CD14-positive monocyte (primary cell): ENCODE measurements at regions not wholly inside any gene's neighbourhood (a gene's known extent, or its start where the extent isn't known, plus 50 kb on each side); places are given as distances from the start of the nearest gene placed in this dataset.

Experiments
- DNase-seq, 3 donors: peaks; one replicate each; pipeline ENCODE4 v3.0.0-alpha.2; 2011 to 2022
- H2AFZ ChIP-seq: 2 replicates; pipeline ENCODE4 v1.6.0; 2012; ENCODE audit warnings: mild to moderate bottlenecking, low read depth, low read length, inconsistent platforms; ENCODE audit not compliant: insufficient read depth, poor library complexity, severe bottlenecking
- H3K27ac ChIP-seq, 2 donors: 1 replicate in 1 of 2; 2 replicates in 1 of 2; pipeline ENCODE4 v1.5.1; 2012 to 2013; ENCODE audit warnings: low read length in 2 of 2, control low read depth in 1 of 2, inconsistent platforms in 1 of 2, low read depth in 1 of 2, mild to moderate bottlenecking in 1 of 2
- H3K27me3 ChIP-seq, 2 donors: one replicate each; pipeline versions ENCODE4 v1.6.0 to v1.6.1; 2011 to 2013; ENCODE audit warnings: low read length in 2 of 2; ENCODE audit not compliant: control insufficient read depth in 2 of 2, insufficient read depth in 2 of 2
- H3K36me3 ChIP-seq, 2 donors: replicated peaks in 1 of 2; 1 replicate in 1 of 2; 2 replicates in 1 of 2; pipeline versions ENCODE4 v1.5.1 to v1.6.1; 2012 to 2013; ENCODE audit warnings: low read length in 2 of 2, control low read depth in 1 of 2, inconsistent platforms in 1 of 2, mild to moderate bottlenecking in 1 of 2; ENCODE audit not compliant: insufficient read depth in 2 of 2, control insufficient read depth in 1 of 2
- H3K4me1 ChIP-seq, 2 donors: 1 replicate in 1 of 2; 2 replicates in 1 of 2; pipeline versions ENCODE4 v1.5.1 to v1.6.1; 2012 to 2013; ENCODE audit warnings: low read length in 2 of 2, control low read depth in 1 of 2, inconsistent platforms in 1 of 2, mild to moderate bottlenecking in 1 of 2, moderate library complexity in 1 of 2; ENCODE audit not compliant: insufficient read depth in 2 of 2, control insufficient read depth in 1 of 2
- H3K4me2 ChIP-seq: replicated peaks from 2 replicates; pipeline ENCODE3; 2012; ENCODE audit warnings: low read length, moderate library complexity, mild to moderate bottlenecking; ENCODE audit not compliant: poor library complexity, severe bottlenecking; ENCODE audit errors: extremely low read depth
- H3K4me3 ChIP-seq, 3 experiments: fragments of 200-600 bp in 1 of 3; sonication (generic) in 1 of 3; replicated peaks in 1 of 3; 1 replicate in 2 of 3; 2 replicates in 1 of 3; pipeline ENCODE4 v1.5.1; 2011 to 2013; ENCODE audit warnings: low read length in 3 of 3, mild to moderate bottlenecking in 3 of 3, control low read depth in 2 of 3, low read depth in 2 of 3, inconsistent platforms in 1 of 3, moderate library complexity in 1 of 3
- H3K79me2 ChIP-seq: 2 replicates; pipeline ENCODE4 v1.6.0; 2012; ENCODE audit warnings: mild to moderate bottlenecking, control low read depth, inconsistent platforms, low read length, moderate library complexity; ENCODE audit not compliant: insufficient read depth
- H3K9ac ChIP-seq: 2 replicates; pipeline ENCODE4 v1.6.0; 2017; ENCODE audit warnings: low read length, mild to moderate bottlenecking; ENCODE audit not compliant: insufficient read depth, poor library complexity, severe bottlenecking
- H3K9me3 ChIP-seq, 2 donors: replicated peaks in 1 of 2; 1 replicate in 1 of 2; 2 replicates in 1 of 2; pipeline versions ENCODE4 v1.5.1 to v1.6.1; 2012 to 2013; ENCODE audit warnings: low read length in 2 of 2, control low read depth in 1 of 2; ENCODE audit not compliant: control insufficient read depth in 1 of 2, insufficient read depth in 1 of 2
- H4K20me1 ChIP-seq: 2 replicates; pipeline ENCODE4 v1.6.0; 2012; ENCODE audit warnings: mild to moderate bottlenecking, low read length, control low read depth, moderate library complexity; ENCODE audit not compliant: insufficient read depth
- H3K27ac Mint-ChIP-seq, 7 donors: one replicate each; pipeline ENCODE4 v1.8.0; 2020; ENCODE audit warnings: mild to moderate bottlenecking in 7 of 7, mixed read lengths in 7 of 7, moderate library complexity in 6 of 7, inconsistent platforms in 2 of 7
- H3K27me3 Mint-ChIP-seq, 3 donors: one replicate each; pipeline ENCODE4 v1.8.0; 2021 to 2022; ENCODE audit warnings: low read depth in 3 of 3, mild to moderate bottlenecking in 3 of 3, mixed read lengths in 3 of 3, moderate library complexity in 3 of 3, inconsistent platforms in 1 of 3
- H3K36me3 Mint-ChIP-seq, 2 donors: one replicate each; pipeline ENCODE4 v1.8.0; 2020; ENCODE audit warnings: mixed read lengths in 2 of 2, inconsistent platforms in 1 of 2, mild to moderate bottlenecking in 1 of 2
- H3K4me1 Mint-ChIP-seq: one replicate; pipeline ENCODE4 v1.8.0; 2020; ENCODE audit warnings: mild to moderate bottlenecking, mixed read lengths
- H3K4me3 Mint-ChIP-seq, 2 donors: one replicate each; pipeline ENCODE4 v1.8.0; 2020; ENCODE audit warnings: mild to moderate bottlenecking in 2 of 2, mixed read lengths in 2 of 2, moderate library complexity in 1 of 2
- H3K9me3 Mint-ChIP-seq, 7 donors: one replicate each; pipeline ENCODE4 v1.8.0; 2020 to 2022; ENCODE audit warnings: mixed read lengths in 7 of 7, mild to moderate bottlenecking in 6 of 7, moderate library complexity in 6 of 7, inconsistent platforms in 2 of 7
- WGBS: methylation state at CpG from one replicate; pipeline ENCODE4 v1.1.5; 2013; ENCODE audit warnings: missing lambda C conversion rate; ENCODE audit not compliant: insufficient coverage; 5-methylcytosine and 5-hydroxymethylcytosine counted together
- intact Hi-C, 2 donors: fragments of 100-400 bp; cut with micrococcal nuclease; formaldehyde crosslinking; loops; one replicate each; pipeline versions ENCODE4 v1.15.0 to v1.15.1; 2023
- TF ChIP-seq, protein P1 (sequence below): fragments of 200-600 bp; IDR thresholded peaks from one replicate; pipeline ENCODE4 v1.8.0; 2022; ENCODE audit warnings: antibody characterized with exemption, mild to moderate bottlenecking

DNA sequence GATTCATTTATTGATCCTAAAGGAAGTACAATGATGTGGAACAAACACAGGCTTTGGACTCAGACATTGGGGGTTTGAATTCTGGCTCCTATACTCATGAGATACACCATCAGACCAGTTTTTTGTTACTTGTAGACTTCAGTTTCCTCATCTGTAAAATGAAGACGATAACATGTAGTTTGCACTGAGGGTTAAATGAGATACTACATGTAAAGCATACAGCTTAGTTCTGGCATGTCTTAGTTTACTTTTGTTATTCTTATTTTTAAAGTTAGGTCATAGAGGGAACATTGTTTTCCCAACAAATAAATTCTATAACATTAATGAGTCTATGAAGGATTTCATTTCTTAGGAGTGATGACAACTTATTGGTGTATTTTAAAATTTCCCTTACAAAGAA lies 183.5 kb upstream of the FAM3C start:
- Histone ChIP-seq H3K9ac (no peak overlapping the region), H3K36me3 (no peaks in the 10 kb centered on the region), H3K27ac (no peak overlapping the region), H3K27me3 (no peaks in the 10 kb centered on the region), H3K4me1 (no peaks in the 10 kb centered on the region), H3K9me3 (no peaks in the 10 kb centered on the region), H3K4me3 (no peak overlapping the region), H3K4me2 (no peak overlapping the region), H2AFZ (no peak overlapping the region), H3K79me2 (no peaks in the 10 kb centered on the region), H4K20me1 (no peaks in the 10 kb centered on the region)
- TF ChIP-seq, protein P1, sequence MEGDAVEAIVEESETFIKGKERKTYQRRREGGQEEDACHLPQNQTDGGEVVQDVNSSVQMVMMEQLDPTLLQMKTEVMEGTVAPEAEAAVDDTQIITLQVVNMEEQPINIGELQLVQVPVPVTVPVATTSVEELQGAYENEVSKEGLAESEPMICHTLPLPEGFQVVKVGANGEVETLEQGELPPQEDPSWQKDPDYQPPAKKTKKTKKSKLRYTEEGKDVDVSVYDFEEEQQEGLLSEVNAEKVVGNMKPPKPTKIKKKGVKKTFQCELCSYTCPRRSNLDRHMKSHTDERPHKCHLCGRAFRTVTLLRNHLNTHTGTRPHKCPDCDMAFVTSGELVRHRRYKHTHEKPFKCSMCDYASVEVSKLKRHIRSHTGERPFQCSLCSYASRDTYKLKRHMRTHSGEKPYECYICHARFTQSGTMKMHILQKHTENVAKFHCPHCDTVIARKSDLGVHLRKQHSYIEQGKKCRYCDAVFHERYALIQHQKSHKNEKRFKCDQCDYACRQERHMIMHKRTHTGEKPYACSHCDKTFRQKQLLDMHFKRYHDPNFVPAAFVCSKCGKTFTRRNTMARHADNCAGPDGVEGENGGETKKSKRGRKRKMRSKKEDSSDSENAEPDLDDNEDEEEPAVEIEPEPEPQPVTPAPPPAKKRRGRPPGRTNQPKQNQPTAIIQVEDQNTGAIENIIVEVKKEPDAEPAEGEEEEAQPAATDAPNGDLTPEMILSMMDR, result no peak
- WGBS, result no CpG with 5 or more reads among the region's 1 CpG
- H3K4me3 Mint-ChIP-seq, result no peak overlapping the region
- peaks cover 2 to 4% (median 3%) of the 10 kb centered on the region in 3 donors for H3K27me3 Mint-ChIP-seq
- no peaks in the 10 kb centered on the region for H3K4me1 Mint-ChIP-seq
- no peak overlapping the region for H3K27ac Mint-ChIP-seq
- peaks cover 0 to 1% (median 0%) of the 10 kb centered on the region in 7 donors for H3K9me3 Mint-ChIP-seq
- no peak for DNase-seq
- intact Hi-C loops, result no loop called here
- no peaks in the 10 kb centered on the region for H3K36me3 Mint-ChIP-seq

DNA sequence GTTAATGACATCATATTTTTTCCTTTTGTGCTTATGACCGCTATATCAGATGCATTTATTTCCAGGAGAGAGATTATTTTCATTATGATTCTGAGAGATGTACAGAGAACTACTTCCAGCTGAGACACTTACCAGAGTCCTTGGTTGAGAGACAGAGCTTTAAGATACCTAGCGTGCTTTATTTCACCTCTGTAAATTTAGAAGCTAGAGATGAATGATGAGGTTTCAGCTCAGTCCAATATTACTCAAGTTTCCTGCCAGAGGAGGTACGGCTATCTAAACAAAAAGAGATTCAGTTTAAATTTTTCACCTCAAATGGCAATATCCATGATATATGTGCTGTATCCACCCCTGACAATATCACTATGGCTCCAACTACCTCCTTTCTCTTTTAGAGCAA lies 182.6 kb upstream of the FAM3C start:
- no peaks in the 10 kb centered on the region for H3K36me3 Mint-ChIP-seq
- Histone ChIP-seq H3K9me3 (no peaks in the 10 kb centered on the region), H4K20me1 (no peaks in the 10 kb centered on the region), H3K79me2 (no peaks in the 10 kb centered on the region), H3K36me3 (no peaks in the 10 kb centered on the region), H3K4me3 (no peak overlapping the region), H3K4me2 (no peak overlapping the region), H2AFZ (no peak overlapping the region), H3K27me3 (no peaks in the 10 kb centered on the region), H3K9ac (no peak overlapping the region), H3K4me1 (no peaks in the 10 kb centered on the region), H3K27ac (no peak overlapping the region)
- TF ChIP-seq, protein P1, result no peak
- WGBS, result no CpG with 5 or more reads among the region's 3 CpGs
- no peak for DNase-seq
- H3K27me3 Mint-ChIP-seq, result peaks cover 2 to 4% (median 3%) of the 10 kb centered on the region in 3 donors
- H3K4me1 Mint-ChIP-seq, result no peaks in the 10 kb centered on the region
- H3K4me3 Mint-ChIP-seq, result no peak overlapping the region
- intact Hi-C loops, result no loop called here
- H3K9me3 Mint-ChIP-seq, result peaks cover 0 to 2% (median 0%) of the 10 kb centered on the region in 7 donors
- no peak overlapping the region for H3K27ac Mint-ChIP-seq
